ENCODE measurements at regions not wholly inside any gene's neighbourhood (a gene's known extent, or its start where the extent isn't known, plus 50 kb on each side); places are given as distances from the start of the nearest gene placed in this dataset.
A peak's percentile ranks its signal among the peaks of the same experiment; 100 is the strongest.

- Mint-ChIP-seq H3K9me3 (no peaks in the 10 kb centered on the region), H3K27ac (no peak overlapping the region), H3K4me3 (no peak overlapping the region), H3K4me1 (no peaks in the 10 kb centered on the region), H3K36me3 (no peaks in the 10 kb centered on the region)
- DNase-seq (ENCODE audit: low spot score in 2 of 2) (no peak), ATAC-seq (no peak)
Measured at GRCh38 chr6:95803889-95804288, 211.9 kb upstream of the FUT9 start.

GRCh38 chr6:95804847-95805541, 210.8 kb upstream of the FUT9 start:
- DNase-seq (ENCODE audit: low spot score in 2 of 2) = no peak
- H3K36me3 Mint-ChIP-seq = no peaks in the 10 kb centered on the region

DNA sequence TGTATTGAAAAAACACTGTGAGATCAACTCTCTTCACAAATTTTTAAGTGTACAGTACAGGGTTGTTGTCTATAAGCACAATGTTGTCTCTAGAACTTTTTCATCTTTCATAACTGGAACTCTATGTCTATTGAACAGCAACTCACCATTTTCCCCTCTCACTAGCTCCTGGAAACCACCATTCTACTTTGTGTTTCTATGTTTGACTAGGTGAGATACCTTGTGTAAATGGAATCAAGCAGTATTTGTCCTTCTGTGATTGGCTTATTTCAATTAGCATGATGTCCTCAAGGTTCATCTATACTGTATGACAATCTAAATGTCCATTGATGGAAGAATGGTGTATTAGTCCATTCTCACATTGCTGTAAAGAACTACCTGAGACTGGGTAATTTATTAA, 210.1 kb upstream of the FUT9 start:
- Mint-ChIP-seq H3K36me3 (no peaks in the 10 kb centered on the region), H3K9me3 (no peaks in the 10 kb centered on the region), H3K4me1 (no peaks in the 10 kb centered on the region), H3K27ac (no peak overlapping the region), H3K4me3 (no peak overlapping the region)
- no peak for DNase-seq (ENCODE audit: low spot score in 2 of 2)
- no peak for ATAC-seq

More at GRCh38 chr6:95804847-95805541, 210.8 kb upstream of the FUT9 start:
- peak; percentile 45 for ATAC-seq
- no peak overlapping the region for H3K27ac Mint-ChIP-seq
- no peaks in the 10 kb centered on the region for H3K4me1 Mint-ChIP-seq
- no peaks in the 10 kb centered on the region for H3K9me3 Mint-ChIP-seq
- no peak overlapping the region for H3K4me3 Mint-ChIP-seq

- Mint-ChIP-seq H3K36me3 (no peaks in the 10 kb centered on the region), H3K4me1 (no peaks in the 10 kb centered on the region), H3K27ac (no peak overlapping the region), H3K4me3 (no peak overlapping the region), H3K9me3 (no peaks in the 10 kb centered on the region)
- DNase-seq (ENCODE audit: low spot score in 2 of 2) = no peak
- ATAC-seq = no peak
Measured at GRCh38 chr6:95815389-95816056, 200.3 kb upstream of the FUT9 start.

DNA sequence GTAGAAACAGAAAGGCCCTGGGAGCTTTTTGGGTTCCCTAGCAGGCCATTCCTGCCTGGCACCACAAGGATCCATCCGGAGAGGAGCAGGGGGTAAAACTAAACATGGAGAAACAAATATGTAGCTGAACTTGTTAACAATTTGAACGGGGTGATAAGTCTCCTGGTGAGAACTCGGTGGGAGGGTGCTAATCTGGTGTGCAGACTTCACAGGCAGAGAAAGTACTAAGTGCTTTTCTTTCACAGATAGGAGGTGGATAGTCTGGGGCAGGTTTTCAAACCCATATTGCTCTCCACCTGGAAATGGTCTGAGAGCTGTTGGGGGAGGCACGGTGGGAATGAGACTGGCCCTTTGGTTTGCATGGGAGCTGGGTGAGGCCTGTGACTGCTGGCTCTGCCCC, 196.3 kb upstream of the FUT9 start:
- ATAC-seq = no peak
- no peaks in the 10 kb centered on the region for H3K36me3 Mint-ChIP-seq
- no peaks in the 10 kb centered on the region for H3K4me1 Mint-ChIP-seq
- no peak for DNase-seq (ENCODE audit: low spot score in 2 of 2)
- peaks cover under 1% of the 10 kb centered on the region for H3K9me3 Mint-ChIP-seq
- no peak overlapping the region for H3K4me3 Mint-ChIP-seq
- H3K27ac Mint-ChIP-seq = no peak overlapping the region

DNA sequence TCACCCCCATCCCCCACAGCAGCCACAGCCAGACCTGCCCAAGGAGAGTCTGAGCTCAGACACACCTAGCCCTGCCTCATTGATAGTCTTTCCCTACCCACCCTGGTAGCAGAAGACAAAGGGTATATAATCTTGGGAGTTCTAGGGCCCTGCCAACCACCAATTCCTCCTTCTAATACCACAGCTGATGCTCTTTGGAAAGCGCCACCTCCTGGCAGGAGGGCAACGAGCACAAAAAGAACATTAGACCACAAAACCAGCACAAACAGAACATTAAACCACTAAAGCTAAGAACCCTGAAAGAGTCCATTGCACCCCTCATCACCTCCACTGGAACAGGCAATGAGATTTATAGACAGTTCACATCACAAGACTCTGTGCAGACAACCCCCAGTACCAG, 195.8 kb upstream of the FUT9 start:
- Mint-ChIP-seq H3K36me3 (no peaks in the 10 kb centered on the region), H3K4me3 (no peak overlapping the region), H3K27ac (no peak overlapping the region), H3K4me1 (no peaks in the 10 kb centered on the region), H3K9me3 (peaks cover 3% of the 10 kb centered on the region)
- DNase-seq (ENCODE audit: low spot score in 2 of 2) (no peak), ATAC-seq (no peak)

- Mint-ChIP-seq H3K9me3 (peaks cover 3% of the 10 kb centered on the region), H3K4me3 (no peak overlapping the region), H3K27ac (no peak overlapping the region), H3K36me3 (no peaks in the 10 kb centered on the region), H3K4me1 (no peaks in the 10 kb centered on the region)
- no peak for DNase-seq (ENCODE audit: low spot score in 2 of 2)
- no peak for ATAC-seq
Measured at GRCh38 chr6:95830859-95831557, 184.8 kb upstream of the FUT9 start.

DNA sequence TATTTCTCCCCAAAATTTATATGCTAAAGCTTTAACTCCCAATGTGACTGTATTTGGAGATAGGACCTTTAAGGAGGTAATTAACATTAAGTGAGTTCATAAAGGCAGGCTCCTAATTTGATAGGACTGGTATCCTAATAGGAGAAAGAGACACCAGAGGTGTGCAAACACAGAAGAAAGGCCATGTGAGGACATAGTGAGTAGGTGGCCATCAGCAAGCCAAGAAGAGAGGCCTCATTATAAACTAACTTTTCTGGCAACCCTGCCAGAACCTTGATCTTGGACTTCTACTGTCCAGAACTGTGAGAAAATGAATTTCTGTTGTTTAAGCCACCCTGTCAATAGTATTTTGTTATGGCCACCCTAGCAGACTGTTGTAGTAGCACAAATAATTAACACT, 177.9 kb upstream of the FUT9 start:
- H3K9me3 Mint-ChIP-seq = no peaks in the 10 kb centered on the region
- no peaks in the 10 kb centered on the region for H3K4me1 Mint-ChIP-seq
- DNase-seq (ENCODE audit: low spot score in 2 of 2) = no peak
- H3K36me3 Mint-ChIP-seq = no peaks in the 10 kb centered on the region
- no peak overlapping the region for H3K27ac Mint-ChIP-seq
- H3K4me3 Mint-ChIP-seq = no peak overlapping the region
- no peak for ATAC-seq

GRCh38 chr6:95841560-95841959, 174.2 kb upstream of the FUT9 start:
- Mint-ChIP-seq H3K4me1 (no peaks in the 10 kb centered on the region), H3K9me3 (no peaks in the 10 kb centered on the region), H3K36me3 (no peaks in the 10 kb centered on the region), H3K4me3 (no peak overlapping the region), H3K27ac (no peak overlapping the region)
- DNase-seq (ENCODE audit: low spot score in 2 of 2) (no peak), ATAC-seq (no peak)

DNA sequence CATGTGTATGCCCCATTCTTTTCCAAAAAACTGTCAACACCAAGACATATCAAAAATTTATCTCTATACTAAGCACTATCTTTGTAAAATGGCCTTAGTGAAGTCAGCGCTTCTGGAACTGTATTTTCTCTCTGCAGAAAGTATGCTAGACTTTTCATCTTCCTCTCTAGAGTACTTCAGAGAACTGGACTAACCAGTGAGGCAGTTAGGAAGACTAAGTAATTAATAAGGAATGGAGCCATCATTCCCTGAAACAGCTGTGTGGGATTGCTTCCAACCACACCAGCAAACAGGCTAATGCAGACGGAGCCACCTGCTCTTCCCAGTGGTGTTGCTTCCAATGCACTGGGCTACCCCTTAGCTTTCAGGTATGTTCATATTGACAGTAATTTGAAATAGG, 169.1 kb upstream of the FUT9 start:
- H3K36me3 Mint-ChIP-seq = no peaks in the 10 kb centered on the region
- no peak overlapping the region for H3K27ac Mint-ChIP-seq
- ATAC-seq (no peak), DNase-seq (ENCODE audit: low spot score in 2 of 2) (no peak)
- no peak overlapping the region for H3K4me3 Mint-ChIP-seq
- H3K4me1 Mint-ChIP-seq = no peaks in the 10 kb centered on the region
- H3K9me3 Mint-ChIP-seq = no peaks in the 10 kb centered on the region

DNA sequence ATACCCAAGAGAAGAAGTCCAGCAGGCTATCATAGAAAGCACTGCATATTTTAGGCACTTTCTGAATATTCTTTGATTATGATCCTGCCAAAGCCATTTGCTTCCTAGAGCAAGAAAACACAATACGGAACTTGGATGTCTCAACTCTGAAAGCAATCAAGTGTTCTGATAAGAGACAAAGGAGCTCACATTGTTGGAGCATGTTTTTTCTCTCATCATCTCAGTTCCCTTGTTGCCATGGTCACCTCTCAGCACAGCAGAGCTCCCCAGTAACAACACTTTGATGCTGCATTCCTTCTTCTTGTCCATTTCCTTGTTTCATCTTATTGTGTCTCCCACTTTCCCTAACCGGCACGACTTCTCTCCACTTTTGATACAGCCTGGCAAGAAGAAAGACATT, 168.7 kb upstream of the FUT9 start:
- ATAC-seq (no peak), DNase-seq (ENCODE audit: low spot score in 2 of 2) (no peak)
- Mint-ChIP-seq H3K36me3 (no peaks in the 10 kb centered on the region), H3K9me3 (no peaks in the 10 kb centered on the region), H3K4me3 (no peak overlapping the region), H3K4me1 (no peaks in the 10 kb centered on the region), H3K27ac (no peak overlapping the region)

DNA sequence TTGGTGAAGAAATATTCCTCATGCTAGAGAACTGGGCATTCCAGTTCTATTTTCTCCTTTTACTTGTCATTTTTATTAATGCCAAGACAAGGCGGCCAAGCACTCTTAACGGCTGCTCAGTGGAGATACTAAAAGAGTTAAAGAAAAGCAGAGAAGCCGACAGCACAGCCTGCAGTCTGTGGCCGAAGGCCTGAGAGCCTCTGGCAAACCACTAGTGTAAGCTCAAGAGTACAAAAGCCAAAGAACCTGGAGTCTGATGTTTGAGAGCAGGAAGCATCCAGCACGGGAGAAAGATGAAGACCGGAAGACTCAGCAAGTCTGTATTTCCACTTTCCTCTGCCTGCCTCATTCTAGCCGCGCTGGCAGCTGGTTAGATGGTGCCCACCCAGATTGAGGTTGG, 167.1 kb upstream of the FUT9 start:
- Mint-ChIP-seq H3K9me3 (no peaks in the 10 kb centered on the region), H3K4me3 (no peak overlapping the region), H3K36me3 (no peaks in the 10 kb centered on the region), H3K27ac (no peak overlapping the region), H3K4me1 (no peaks in the 10 kb centered on the region)
- DNase-seq (ENCODE audit: low spot score in 2 of 2) (no peak), ATAC-seq (no peak)

DNA sequence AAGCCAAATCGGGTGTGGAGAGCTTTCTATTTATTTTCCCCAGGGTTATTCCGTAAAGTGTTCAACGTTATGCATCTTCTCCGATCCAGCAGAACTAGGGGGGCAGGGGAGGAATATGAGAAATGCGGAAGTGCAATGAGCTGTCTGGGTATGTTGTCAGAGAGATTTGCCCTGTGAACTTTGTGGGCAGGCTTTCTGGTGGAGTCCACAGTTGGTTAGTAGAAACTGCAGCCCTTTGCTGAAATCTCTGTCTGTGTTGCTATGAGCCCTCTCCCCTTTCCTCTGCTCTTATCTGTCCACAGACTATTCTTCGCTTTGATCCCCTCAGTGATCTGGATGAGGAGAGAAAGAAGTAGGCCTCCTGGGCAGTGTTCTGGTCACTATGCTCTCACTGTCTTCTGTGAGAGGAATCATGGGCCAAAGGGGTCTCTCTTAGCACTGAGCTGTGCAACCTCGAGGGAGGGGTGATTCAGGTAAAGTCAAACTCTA, 158.9 kb upstream of the FUT9 start:
- Mint-ChIP-seq H3K27ac (no peak overlapping the region), H3K36me3 (no peaks in the 10 kb centered on the region), H3K9me3 (peaks cover 15% of the 10 kb centered on the region), H3K4me3 (no peak overlapping the region), H3K4me1 (no peaks in the 10 kb centered on the region)
- DNase-seq (ENCODE audit: low spot score in 2 of 2) = no peak
- ATAC-seq = no peak

DNA sequence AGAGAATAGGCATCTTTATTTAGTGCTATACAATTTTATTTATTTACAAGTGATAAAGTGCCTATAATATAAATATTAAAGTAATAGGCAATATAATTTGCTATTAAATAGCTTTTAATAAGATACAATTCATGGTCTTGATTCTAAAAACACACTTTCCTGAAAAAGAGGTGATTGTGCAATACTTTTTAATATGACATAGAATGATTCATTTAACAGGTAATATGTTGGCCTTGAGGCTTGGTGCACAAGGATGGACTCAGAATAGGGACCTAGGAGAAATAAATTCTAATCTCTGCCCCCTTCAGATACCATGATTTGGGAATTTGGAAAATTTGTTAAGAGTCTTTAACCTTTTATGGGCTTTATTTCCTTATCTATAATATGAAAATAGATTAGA, 149.9 kb upstream of the FUT9 start:
- DNase-seq (ENCODE audit: low spot score in 2 of 2) = no peak
- no peaks in the 10 kb centered on the region for H3K4me1 Mint-ChIP-seq
- no peak overlapping the region for H3K27ac Mint-ChIP-seq
- H3K9me3 Mint-ChIP-seq = no peaks in the 10 kb centered on the region
- no peaks in the 10 kb centered on the region for H3K36me3 Mint-ChIP-seq
- no peak for ATAC-seq
- no peak overlapping the region for H3K4me3 Mint-ChIP-seq

GRCh38 chr6:95866732-95867131, 149.0 kb upstream of the FUT9 start:
- Mint-ChIP-seq H3K9me3 (no peaks in the 10 kb centered on the region), H3K4me1 (no peaks in the 10 kb centered on the region), H3K36me3 (no peaks in the 10 kb centered on the region), H3K4me3 (no peak overlapping the region), H3K27ac (no peak overlapping the region)
- DNase-seq (ENCODE audit: low spot score in 2 of 2) = no peak
- no peak for ATAC-seq

DNA sequence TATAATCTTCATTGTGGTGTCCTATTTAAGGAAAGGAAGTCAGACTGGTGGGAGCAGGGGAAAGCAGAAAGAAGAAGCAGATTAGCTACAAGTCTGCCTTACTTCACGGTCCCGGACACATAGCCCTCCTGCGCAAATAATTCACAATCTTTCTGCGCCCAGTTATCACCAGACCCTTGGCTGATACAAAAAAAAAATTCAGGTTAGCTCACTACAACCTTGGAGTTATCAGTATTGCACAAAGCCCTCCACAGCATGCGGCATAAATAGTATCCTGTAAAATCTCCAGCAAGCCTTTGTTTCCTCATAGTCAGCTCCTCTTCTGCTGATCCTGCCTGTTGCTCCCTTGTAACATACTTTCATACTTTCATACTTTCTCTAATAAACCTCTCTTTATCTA, 148.6 kb upstream of the FUT9 start:
- Mint-ChIP-seq H3K4me3 (no peak overlapping the region), H3K27ac (no peak overlapping the region), H3K36me3 (no peaks in the 10 kb centered on the region), H3K4me1 (no peaks in the 10 kb centered on the region), H3K9me3 (no peaks in the 10 kb centered on the region)
- ATAC-seq = no peak
- DNase-seq (ENCODE audit: low spot score in 2 of 2) = no peak

All from stimulated activated effector memory CD8-positive, alpha-beta T cell treated with anti-CD3 and anti-CD28 coated beads, Interleukin-12 subunit alpha, Interleukin-12 subunit beta, amount 100 ng/mL, for 72 hours (primary cell).